Astrocyte (in vitro differentiated cells and primary cell): ENCODE measurements at regions not wholly inside any gene's neighbourhood (a gene's known extent, or its start where the extent isn't known, plus 50 kb on each side); places are given as distances from the start of the nearest gene placed in this dataset.

ENCODE experiments used
- DNase-seq: peaks from one replicate; pipeline ENCODE4 v3.0.0-alpha.2; 2010; ENCODE audit warnings: low read depth
- FAIRE-seq: peaks from 2 replicates; lab custom pipeline; 2011; peaks lifted over from hg19 to GRCh38; lab: Jason Lieb, UNC
- H2AFZ ChIP-seq: 2 replicates; pipeline ENCODE4 v1.6.0; 2012; ENCODE audit warnings: low read depth, low read length, inconsistent platforms
- H3K27ac ChIP-seq: 2 replicates; pipeline ENCODE4 v1.5.1; 2011; ENCODE audit warnings: low read depth, low read length, inconsistent platforms
- H3K27me3 ChIP-seq: 2 replicates; pipeline ENCODE4 v1.6.0; 2011; ENCODE audit warnings: low read length, inconsistent platforms; ENCODE audit not compliant: insufficient read depth
- H3K36me3 ChIP-seq: 2 replicates; pipeline ENCODE4 v1.5.1; 2011; ENCODE audit warnings: low read length, inconsistent platforms; ENCODE audit not compliant: insufficient read depth
- H3K4me1 ChIP-seq: 2 replicates; pipeline ENCODE4 v1.5.1; 2011; ENCODE audit warnings: low read length, inconsistent platforms; ENCODE audit not compliant: insufficient read depth
- H3K4me2 ChIP-seq: 2 replicates; pipeline ENCODE4 v1.6.0; 2012; ENCODE audit warnings: low read length, inconsistent platforms
- H3K4me3 ChIP-seq: 2 replicates; pipeline ENCODE4 v1.5.1; 2011; ENCODE audit warnings: low read depth, mild to moderate bottlenecking, low read length, inconsistent platforms; ENCODE audit not compliant: insufficient read depth
- H3K79me2 ChIP-seq: 2 replicates; pipeline ENCODE4 v1.6.0; 2012; ENCODE audit warnings: mild to moderate bottlenecking, low read length, inconsistent platforms; ENCODE audit not compliant: insufficient read depth
- H3K9ac ChIP-seq: 2 replicates; pipeline ENCODE4 v1.6.0; 2012; ENCODE audit warnings: mild to moderate bottlenecking, low read length, inconsistent platforms
- H3K9me3 ChIP-seq: 2 replicates; pipeline ENCODE4 v1.5.1; 2012; ENCODE audit warnings: low read depth, mild to moderate bottlenecking, low read length, inconsistent platforms; ENCODE audit not compliant: insufficient read depth
- H4K20me1 ChIP-seq: 2 replicates; pipeline ENCODE4 v1.6.0; 2012; ENCODE audit warnings: low read length, inconsistent platforms; ENCODE audit not compliant: insufficient read depth
- H3K27ac Mint-ChIP-seq: one replicate; pipeline ENCODE4 v1.8.0; 2021; ENCODE audit warnings: mild to moderate bottlenecking, mixed read lengths; ENCODE audit not compliant: unreplicated experiment
- H3K27me3 Mint-ChIP-seq: one replicate; pipeline ENCODE4 v1.8.0; 2021; ENCODE audit warnings: low read depth, mixed read lengths; ENCODE audit not compliant: unreplicated experiment
- H3K36me3 Mint-ChIP-seq: one replicate; pipeline ENCODE4 v1.8.0; 2021; ENCODE audit warnings: low read depth, mixed read lengths; ENCODE audit not compliant: unreplicated experiment
- H3K4me1 Mint-ChIP-seq: one replicate; pipeline ENCODE4 v1.8.0; 2021; ENCODE audit warnings: low read depth, mixed read lengths; ENCODE audit not compliant: unreplicated experiment
- H3K4me3 Mint-ChIP-seq: one replicate; pipeline ENCODE4 v1.8.0; 2021; ENCODE audit warnings: mild to moderate bottlenecking, moderate library complexity, mixed read lengths; ENCODE audit not compliant: unreplicated experiment
- H3K9me3 Mint-ChIP-seq: one replicate; pipeline ENCODE4 v1.8.0; 2021; ENCODE audit warnings: mild to moderate bottlenecking, mixed read lengths; ENCODE audit not compliant: unreplicated experiment
- CTCF ChIP-seq: IDR thresholded peaks from 2 replicates; pipeline ENCODE4 v1.5.1; 2011; ENCODE audit warnings: low read depth, mild to moderate bottlenecking, inconsistent platforms, low read length, moderate library complexity; ENCODE audit not compliant: insufficient read depth
- EZH2 ChIP-seq: IDR thresholded peaks from 2 replicates; pipeline ENCODE4 v1.6.1; 2012; ENCODE audit warnings: mild to moderate bottlenecking, low read length, inconsistent platforms; ENCODE audit not compliant: insufficient read depth

GRCh38 chr17:33366960-33367359, 73.9 kb upstream of the ASIC2 start:
- no peaks in the 10 kb centered on the region for H3K27me3 ChIP-seq
- Mint-ChIP-seq H3K27me3 (peaks cover 54% of the 10 kb centered on the region), H3K27ac (no peak overlapping the region), H3K9me3 (peaks cover 1% of the 10 kb centered on the region), H3K4me3 (no peak overlapping the region), H3K4me1 (peaks cover 1% of the 10 kb centered on the region), H3K36me3 (no peaks in the 10 kb centered on the region)
- no peak overlapping the region for H3K9ac ChIP-seq
- DNase-seq (no peak), FAIRE-seq (no peak)
- no peaks in the 10 kb centered on the region for H4K20me1 ChIP-seq
- no peak overlapping the region for H3K4me2 ChIP-seq
- H3K36me3 ChIP-seq, result no peaks in the 10 kb centered on the region
- no peak overlapping the region for H3K27ac ChIP-seq
- H3K4me3 ChIP-seq, result no peak overlapping the region
- no peak overlapping the region for H2AFZ ChIP-seq
- no peaks in the 10 kb centered on the region for H3K79me2 ChIP-seq
- no peaks in the 10 kb centered on the region for H3K4me1 ChIP-seq
- TF ChIP-seq CTCF, result no peak
- TF ChIP-seq EZH2, result no peak
- H3K9me3 ChIP-seq, result no peaks in the 10 kb centered on the region

GRCh38 chr17:33369149-33369548, 76.1 kb upstream of the ASIC2 start:
- H3K4me1 Mint-ChIP-seq, result peaks cover 1% of the 10 kb centered on the region
- no peak overlapping the region for H3K9ac ChIP-seq
- H3K27me3 Mint-ChIP-seq, result peaks cover 45% of the 10 kb centered on the region
- H3K36me3 Mint-ChIP-seq, result no peaks in the 10 kb centered on the region
- TF ChIP-seq CTCF, result no peak
- no peak for TF ChIP-seq EZH2
- FAIRE-seq (no peak), DNase-seq (no peak)
- no peaks in the 10 kb centered on the region for H3K4me1 ChIP-seq
- peaks cover 1% of the 10 kb centered on the region for H3K9me3 Mint-ChIP-seq
- H3K4me3 Mint-ChIP-seq, result no peak overlapping the region
- no peaks in the 10 kb centered on the region for H3K79me2 ChIP-seq
- H3K36me3 ChIP-seq, result no peaks in the 10 kb centered on the region
- H3K4me2 ChIP-seq, result no peak overlapping the region
- H3K27ac ChIP-seq, result no peak overlapping the region
- H4K20me1 ChIP-seq, result no peaks in the 10 kb centered on the region
- H2AFZ ChIP-seq, result no peak overlapping the region
- no peaks in the 10 kb centered on the region for H3K27me3 ChIP-seq
- H3K27ac Mint-ChIP-seq, result no peak overlapping the region
- H3K9me3 ChIP-seq, result no peaks in the 10 kb centered on the region
- no peak overlapping the region for H3K4me3 ChIP-seq

GRCh38 chr17:33369876-33370275, 76.8 kb upstream of the ASIC2 start:
- Mint-ChIP-seq H3K4me3 (no peak overlapping the region), H3K4me1 (peaks cover 1% of the 10 kb centered on the region), H3K36me3 (no peaks in the 10 kb centered on the region), H3K9me3 (no peaks in the 10 kb centered on the region), H3K27me3 (peaks cover 39% of the 10 kb centered on the region), H3K27ac (no peak overlapping the region)
- Histone ChIP-seq H3K4me2 (no peak overlapping the region), H3K9ac (no peak overlapping the region), H3K79me2 (no peaks in the 10 kb centered on the region), H4K20me1 (no peaks in the 10 kb centered on the region), H2AFZ (no peak overlapping the region), H3K4me1 (no peaks in the 10 kb centered on the region), H3K9me3 (peaks cover 3% of the 10 kb centered on the region), H3K27ac (no peak overlapping the region), H3K27me3 (no peaks in the 10 kb centered on the region), H3K36me3 (no peaks in the 10 kb centered on the region), H3K4me3 (no peak overlapping the region)
- DNase-seq (no peak), FAIRE-seq (no peak)
- TF ChIP-seq EZH2 (no peak), CTCF (no peak)
